Transverse colon (tissue), 4 donors: ENCODE measurements at regions not wholly inside any gene's neighbourhood (a gene's known extent, or its start where the extent isn't known, plus 50 kb on each side); places are given as distances from the start of the nearest gene placed in this dataset.

Source experiments
- POLR2A ChIP-seq: fragments of 450-650 bp; IDR thresholded peaks from one replicate; pipeline ENCODE4 v1.6.1; 2016; ENCODE audit warnings: antibody characterized with exemption, mild to moderate bottlenecking, moderate library complexity
- POLR2AphosphoS5 ChIP-seq, 3 donors: sonication (generic); formaldehyde crosslinking; IDR thresholded peaks; one replicate each; pipeline ENCODE4 v1.6.1; 2016; ENCODE audit warnings: antibody characterized with exemption in 3 of 3
- TF ChIP-seq, protein P1 (sequence below), 5 experiments: fragments of 200-600 bp in 3 of 5; fragments of 450-650 bp in 2 of 5; sonication (generic) in 3 of 5; IDR thresholded peaks; 1 replicate in 2 of 5; 2 replicates in 3 of 5; pipeline ENCODE4 v1.5.1; 2016 to 2017; ENCODE audit warnings: antibody characterized with exemption in 5 of 5, inconsistent platforms in 3 of 5, mild to moderate bottlenecking in 2 of 5, moderate library complexity in 1 of 5

DNA sequence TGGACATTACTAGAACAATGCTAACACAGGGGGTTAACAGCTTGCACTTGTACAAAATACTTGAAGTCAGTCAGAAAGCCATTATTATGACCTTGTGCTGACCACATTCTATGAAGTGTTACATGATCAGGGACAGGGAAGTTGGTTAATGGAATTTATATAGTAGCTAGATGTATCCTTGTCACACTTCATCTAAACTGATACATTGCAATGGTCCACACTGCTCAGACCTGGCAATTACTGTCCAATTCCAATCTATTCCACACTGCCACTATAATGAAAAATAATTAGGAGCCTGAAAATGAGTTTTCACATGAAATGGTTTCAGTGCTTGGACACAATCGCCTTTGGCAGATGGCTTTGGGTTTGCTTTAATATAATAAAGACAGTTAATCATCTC, 850.8 kb downstream of the EPHA7 start:
- TF ChIP-seq, protein P1, sequence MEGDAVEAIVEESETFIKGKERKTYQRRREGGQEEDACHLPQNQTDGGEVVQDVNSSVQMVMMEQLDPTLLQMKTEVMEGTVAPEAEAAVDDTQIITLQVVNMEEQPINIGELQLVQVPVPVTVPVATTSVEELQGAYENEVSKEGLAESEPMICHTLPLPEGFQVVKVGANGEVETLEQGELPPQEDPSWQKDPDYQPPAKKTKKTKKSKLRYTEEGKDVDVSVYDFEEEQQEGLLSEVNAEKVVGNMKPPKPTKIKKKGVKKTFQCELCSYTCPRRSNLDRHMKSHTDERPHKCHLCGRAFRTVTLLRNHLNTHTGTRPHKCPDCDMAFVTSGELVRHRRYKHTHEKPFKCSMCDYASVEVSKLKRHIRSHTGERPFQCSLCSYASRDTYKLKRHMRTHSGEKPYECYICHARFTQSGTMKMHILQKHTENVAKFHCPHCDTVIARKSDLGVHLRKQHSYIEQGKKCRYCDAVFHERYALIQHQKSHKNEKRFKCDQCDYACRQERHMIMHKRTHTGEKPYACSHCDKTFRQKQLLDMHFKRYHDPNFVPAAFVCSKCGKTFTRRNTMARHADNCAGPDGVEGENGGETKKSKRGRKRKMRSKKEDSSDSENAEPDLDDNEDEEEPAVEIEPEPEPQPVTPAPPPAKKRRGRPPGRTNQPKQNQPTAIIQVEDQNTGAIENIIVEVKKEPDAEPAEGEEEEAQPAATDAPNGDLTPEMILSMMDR (IDR thresholded peaks at IDR 0.05), result no peak
- TF ChIP-seq POLR2A (no peak), POLR2AphosphoS5 (IDR thresholded peaks at IDR 0.05) (no peak)
